Stimulated activated CD4-positive, alpha-beta T cell treated with anti-CD3 and anti-CD28 coated beads, TNF-alpha, amount 100 ng/mL, for 1 hour (primary cell): ENCODE measurements at regions not wholly inside any gene's neighbourhood (a gene's known extent, or its start where the extent isn't known, plus 50 kb on each side); places are given as distances from the start of the nearest gene placed in this dataset.
"Not testable (repeated sequence)": the region's sequence is repeated elsewhere in the genome, so short reads cannot be mapped to it uniquely, and the experiment has no call there.

Experiments used
- DNase-seq, 3 donors: peaks; one replicate each; pipeline ENCODE4 v3.0.0-alpha.2; 2020; ENCODE audit warnings: low read depth in 3 of 3, low spot score in 1 of 3

GRCh38 chr3:104947943-104948342 lies 418.8 kb upstream of the ALCAM start:
- no peak for DNase-seq

DNA sequence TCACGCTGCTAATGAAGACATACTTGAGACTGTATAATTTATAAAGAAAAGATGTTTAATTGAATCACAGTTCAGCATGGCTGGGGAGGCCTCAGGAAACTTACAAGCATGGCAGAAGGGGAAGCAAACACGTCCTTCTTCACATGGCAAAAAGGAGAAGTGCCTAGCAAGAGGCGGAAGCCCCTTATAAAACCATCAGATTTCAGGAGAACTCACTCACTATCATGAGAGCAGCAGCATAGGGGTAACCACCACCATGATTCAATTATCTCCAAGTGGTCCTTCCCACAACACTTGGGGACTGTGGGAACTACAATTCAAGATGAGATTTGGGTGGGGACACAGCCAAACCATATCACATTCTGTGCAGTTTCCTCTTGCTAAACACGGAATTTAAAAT lies 416.9 kb upstream of the ALCAM start:
- DNase-seq = not testable (repeated sequence)

GRCh38 chr3:104951426-104951825 lies 415.3 kb upstream of the ALCAM start:
- DNase-seq = no peak

GRCh38 chr3:104952146-104952972 lies 414.4 kb upstream of the ALCAM start:
- DNase-seq = no peak

DNA sequence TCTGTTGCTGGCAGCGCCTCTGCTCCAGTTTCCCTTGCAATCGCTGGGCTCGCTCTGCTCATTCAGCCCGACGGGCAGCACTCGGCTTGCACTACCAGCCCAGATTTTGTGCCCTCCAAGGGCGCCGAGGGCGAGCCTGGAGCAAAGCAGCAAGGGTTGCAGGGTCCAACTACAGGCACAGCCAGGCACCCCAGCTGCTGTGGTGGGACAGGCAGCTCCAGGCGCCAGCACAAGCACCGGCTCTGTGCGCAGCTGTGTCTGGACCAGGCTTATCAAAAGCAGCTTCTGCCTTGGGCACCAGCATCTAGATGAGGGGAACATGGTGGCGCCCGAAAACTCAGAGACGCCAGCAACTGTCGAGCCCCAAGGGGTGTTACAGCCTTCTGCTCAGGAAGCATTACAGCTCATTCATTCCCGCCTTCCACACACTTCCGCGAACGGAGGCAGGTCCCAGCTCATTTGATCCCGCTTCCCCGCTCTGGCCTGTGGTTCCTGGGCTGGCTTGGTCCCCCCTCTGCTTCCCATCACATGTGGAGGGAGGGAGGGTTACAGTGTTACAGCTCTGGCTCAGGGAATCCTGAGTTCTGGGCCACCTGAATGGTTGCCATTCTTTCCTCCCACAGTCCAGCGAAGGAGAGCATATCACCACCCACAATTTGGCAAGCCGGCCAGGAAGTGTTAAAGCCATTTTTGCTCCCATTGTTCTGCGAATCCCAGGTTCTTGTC lies 409.9 kb upstream of the ALCAM start:
- DNase-seq = no peak

- DNase-seq = no peak
Observed at GRCh38 chr3:104960579-104960978, 406.1 kb upstream of the ALCAM start.

GRCh38 chr3:104961851-104962250 lies 404.9 kb upstream of the ALCAM start:
- DNase-seq = no peak

- DNase-seq = no peak
Observed at GRCh38 chr3:104974316-104974715, 392.4 kb upstream of the ALCAM start.

DNA sequence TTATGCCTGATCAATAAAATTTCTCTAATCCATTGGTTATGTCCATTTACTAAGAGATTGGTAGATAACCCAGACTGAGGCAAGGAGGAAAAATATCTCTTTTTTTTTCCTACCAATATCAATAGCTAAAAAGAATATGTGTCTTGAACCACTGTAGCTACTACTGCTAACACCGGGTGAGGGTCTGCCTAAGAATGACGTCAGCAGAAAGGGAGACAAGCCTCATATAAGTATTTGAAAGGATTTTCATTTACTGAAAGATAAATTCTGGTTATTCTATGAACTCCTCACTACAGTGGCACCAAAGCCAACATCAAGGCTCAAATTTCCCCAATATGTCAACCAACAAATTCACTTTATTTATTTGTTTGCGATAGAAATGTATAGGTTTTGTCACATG lies 389.0 kb upstream of the ALCAM start:
- DNase-seq = no peak

- DNase-seq = no peak
Observed at GRCh38 chr3:104982130-104982529, 384.6 kb upstream of the ALCAM start.

DNA sequence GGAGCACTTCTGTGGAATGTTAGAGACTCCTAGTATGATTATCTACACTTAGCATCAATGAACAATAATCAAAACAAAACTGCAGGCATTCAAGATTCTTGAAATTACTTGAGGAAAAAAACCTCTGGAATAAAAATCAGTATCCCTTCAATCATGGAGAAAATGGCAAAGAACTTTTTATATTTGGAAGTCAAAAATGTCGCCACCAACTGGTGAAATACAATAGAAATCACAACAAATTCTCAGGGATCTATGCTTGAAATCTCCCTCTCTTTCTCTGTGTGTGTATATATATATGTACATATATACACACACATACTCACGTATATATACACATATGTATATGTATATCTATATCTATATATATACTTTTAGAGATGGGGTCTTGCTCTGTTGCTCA lies 378.9 kb upstream of the ALCAM start:
- no peak for DNase-seq

DNA sequence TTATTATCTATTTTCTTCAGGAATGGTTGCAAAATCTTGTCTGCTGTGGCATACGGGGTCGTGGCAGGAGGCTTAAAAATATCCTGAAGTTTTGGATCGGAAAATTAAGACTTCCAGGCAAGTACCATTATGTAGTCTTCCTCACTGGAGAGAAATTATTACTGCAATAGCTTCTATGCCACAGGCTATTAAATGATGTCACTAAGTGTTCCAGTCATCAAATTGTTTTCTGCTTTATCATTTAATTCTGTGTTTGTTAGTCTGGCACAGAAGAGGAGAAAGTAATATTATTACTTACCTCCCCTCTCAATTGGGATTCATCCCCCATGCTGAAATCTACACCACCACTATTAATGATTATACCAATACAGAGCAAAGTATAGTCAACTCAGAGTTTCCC lies 378.2 kb upstream of the ALCAM start:
- no peak for DNase-seq

DNA sequence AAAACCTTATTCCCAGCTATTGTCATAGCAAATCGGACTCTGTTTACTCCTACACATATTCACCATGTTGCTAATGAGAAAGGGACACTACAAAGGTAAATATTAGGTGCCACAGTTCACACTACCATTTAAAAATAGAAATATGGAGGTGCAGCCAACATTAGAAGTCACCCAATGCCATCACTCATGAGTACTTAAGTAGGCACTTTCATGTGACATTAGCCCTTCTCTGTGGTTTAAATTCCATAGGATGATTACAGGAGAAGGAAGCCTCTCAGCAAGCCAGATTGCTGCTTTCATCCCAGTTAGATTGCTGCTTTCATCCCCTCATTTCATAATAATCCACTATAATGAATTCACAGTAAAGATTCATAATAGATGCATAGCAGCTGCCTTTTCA lies 376.8 kb upstream of the ALCAM start:
- DNase-seq = no peak

DNA sequence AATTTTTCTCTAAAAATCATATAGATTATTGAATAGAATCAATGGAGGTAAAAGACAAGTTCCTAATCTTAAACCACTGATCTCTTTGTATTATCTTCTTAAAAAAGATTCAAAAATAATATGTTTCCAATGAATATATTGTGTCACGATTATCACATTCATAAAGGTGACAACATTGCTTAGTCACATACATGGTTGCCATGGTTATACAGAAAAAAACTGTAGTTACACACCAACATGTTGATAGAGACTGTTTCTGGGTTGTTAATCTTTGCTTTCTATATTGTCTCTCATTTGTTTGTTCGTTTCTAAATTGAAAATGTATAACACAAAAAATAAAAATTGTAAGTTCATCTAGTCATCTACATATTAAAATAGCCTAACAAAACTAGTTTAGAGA lies 376.0 kb upstream of the ALCAM start:
- no peak for DNase-seq

DNA sequence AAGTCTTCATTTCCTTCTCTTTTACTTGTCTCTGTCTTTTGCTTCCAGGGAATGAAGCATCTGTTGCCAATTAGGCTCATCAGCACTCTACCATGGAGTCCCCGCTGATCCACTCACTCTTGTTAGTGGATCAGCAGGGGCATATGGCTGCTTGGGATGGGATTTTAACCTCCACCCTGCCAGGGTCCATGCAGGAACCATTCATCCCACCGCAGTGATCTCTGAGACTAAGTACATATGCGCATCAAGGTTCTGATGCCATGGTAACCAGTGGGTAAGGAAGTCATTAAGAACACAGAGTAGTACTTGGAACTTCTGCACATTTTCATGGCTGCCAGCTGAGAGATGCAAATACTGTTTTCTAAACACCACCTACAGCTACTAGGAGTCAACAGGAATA lies 374.0 kb upstream of the ALCAM start:
- no peak for DNase-seq

- no peak for DNase-seq
Observed at GRCh38 chr3:105006164-105006563, 360.5 kb upstream of the ALCAM start.

DNA sequence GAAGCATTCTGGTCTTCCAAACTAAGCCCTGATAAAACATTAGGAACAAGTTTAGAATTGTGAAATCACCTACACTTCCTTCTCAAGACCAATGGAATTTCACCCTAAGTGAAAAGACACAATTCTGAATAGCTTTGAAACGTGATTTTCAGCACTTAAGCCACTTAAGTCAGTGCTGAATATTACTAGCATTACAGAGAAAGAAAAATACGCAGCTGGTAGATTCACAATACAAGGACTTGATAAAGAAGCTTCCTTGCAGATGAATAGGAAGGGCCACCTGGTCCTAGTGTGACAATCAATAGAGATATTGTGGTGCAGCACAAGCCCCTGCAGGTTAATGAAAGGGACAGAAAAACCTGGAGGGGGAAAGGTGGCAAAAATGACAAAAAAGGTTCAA lies 353.1 kb upstream of the ALCAM start:
- no peak for DNase-seq

DNA sequence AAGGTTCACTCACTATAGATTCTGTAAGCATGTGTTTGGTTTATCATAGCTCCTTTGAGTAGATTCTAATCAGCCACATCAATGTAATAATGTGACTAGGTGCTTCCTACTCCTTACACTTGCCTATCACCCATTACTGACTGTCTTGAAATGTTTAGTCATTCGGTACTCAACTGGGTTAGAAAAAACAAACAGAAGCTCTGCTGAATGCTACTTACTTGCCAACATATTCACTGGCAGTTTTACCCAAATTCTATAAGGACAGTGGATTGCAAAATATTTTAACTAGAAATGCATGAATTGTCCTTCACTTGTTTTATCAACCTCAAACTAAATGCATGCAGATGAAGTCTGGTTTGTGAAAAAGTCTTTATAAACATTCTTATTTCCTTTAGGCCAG lies 352.1 kb upstream of the ALCAM start:
- DNase-seq = no peak

DNA sequence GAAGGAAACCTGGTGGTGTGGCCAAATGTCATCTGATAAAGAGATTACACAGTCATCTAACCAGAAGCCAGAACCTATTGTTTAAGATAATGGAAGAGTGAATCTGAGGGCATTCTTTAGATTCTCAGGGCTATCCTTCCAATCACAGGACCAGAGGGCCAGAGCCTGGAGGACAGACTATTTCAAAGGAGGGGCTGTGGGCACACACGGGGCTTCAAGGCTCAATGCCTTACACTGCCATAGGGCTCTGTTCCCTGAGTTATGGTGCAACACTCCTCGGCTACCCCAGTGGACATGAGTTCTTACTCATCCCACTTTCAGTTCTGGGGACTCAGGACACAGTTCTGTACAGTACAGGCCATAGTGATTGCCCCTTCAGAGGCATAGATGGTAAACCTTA lies 343.9 kb upstream of the ALCAM start:
- no peak for DNase-seq

- DNase-seq = no peak
Observed at GRCh38 chr3:105030211-105030610, 336.5 kb upstream of the ALCAM start.

GRCh38 chr3:105032541-105032940 lies 334.2 kb upstream of the ALCAM start:
- no peak for DNase-seq

- no peak for DNase-seq
Observed at GRCh38 chr3:105033081-105033480, 333.6 kb upstream of the ALCAM start.

DNA sequence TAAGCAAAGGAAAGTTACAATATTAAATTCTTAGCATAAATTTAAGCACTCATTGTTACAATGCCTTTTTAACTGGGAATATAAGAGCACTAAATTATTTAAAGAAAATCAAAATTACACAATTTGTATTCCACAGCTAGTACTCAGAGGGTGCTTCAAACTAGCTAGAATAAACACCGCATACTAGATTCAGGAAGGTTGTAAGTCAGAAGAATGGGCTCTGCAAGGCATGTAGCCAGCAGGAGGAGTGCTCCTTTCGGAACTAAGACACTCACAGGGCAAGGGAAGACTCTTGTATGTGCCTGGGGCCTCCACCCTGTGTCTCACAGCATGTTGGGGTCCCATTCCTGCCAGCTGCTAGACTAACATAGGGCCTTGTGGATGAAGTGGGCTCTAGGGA lies 327.7 kb upstream of the ALCAM start:
- no peak for DNase-seq
